T-cell (primary cell): ENCODE measurements at regions not wholly inside any gene's neighbourhood (a gene's known extent, or its start where the extent isn't known, plus 50 kb on each side); places are given as distances from the start of the nearest gene placed in this dataset.

ENCODE experiments used
- ATAC-seq, 4 experiments: fragments of 200-7000 bp in 3 of 4; fragments of 150-1000 bp in 1 of 4; cut with Tn5 transposase; replicated peaks in 1 of 4; 1 replicate in 3 of 4; 2 replicates in 1 of 4; pipeline ENCODE4 v1.10.0; 2021; ENCODE audit warnings: moderate library complexity in 3 of 4, mild to moderate bottlenecking in 2 of 4, moderate number of reproducible peaks in 1 of 4
- CTCF ChIA-PET, 2 donors: fragments of 300-600 bp; sonication (Branson Sonifier 250); formaldehyde crosslinking; loops; one replicate each; lab custom pipeline; 2022; ENCODE audit warnings: antibody characterized with exemption in 2 of 2; lab: Charles Lee
- POLR2A ChIA-PET, 2 donors: fragments of 300-600 bp; sonication (Branson Sonifier 250); formaldehyde crosslinking; loops; one replicate each; lab custom pipeline; 2022; ENCODE audit warnings: antibody characterized with exemption in 2 of 2; lab: Charles Lee
- DNase-seq, 35 experiments: peaks; one replicate each; pipeline versions ENCODE4 v3.0.0 to v3.0.0-alpha.2; 2013 to 2023
- H3K27ac ChIP-seq: one replicate; pipeline ENCODE4 v1.5.1; 2013; ENCODE audit warnings: low read length
- H3K27me3 ChIP-seq, 2 experiments: replicated peaks in 1 of 2; 1 replicate in 1 of 2; 2 replicates in 1 of 2; pipeline versions ENCODE4 v1.6.1 to v1.7.0; 2013; ENCODE audit warnings: low read length in 1 of 2, mixed read lengths in 1 of 2; ENCODE audit not compliant: control insufficient read depth in 2 of 2, insufficient read depth in 2 of 2; ENCODE audit errors: extremely low read depth in 1 of 2
- H3K36me3 ChIP-seq, 2 donors: 1 replicate in 1 of 2; 2 replicates in 1 of 2; pipeline versions ENCODE4 v1.6.1 to v1.7.0; 2013; ENCODE audit warnings: low read length in 1 of 2; ENCODE audit not compliant: control insufficient read depth in 2 of 2, insufficient read depth in 1 of 2; ENCODE audit errors: extremely low read depth in 1 of 2
- H3K4me1 ChIP-seq, 2 experiments: 1 replicate in 1 of 2; 2 replicates in 1 of 2; pipeline versions ENCODE4 v1.6.1 to v1.7.0; 2013; ENCODE audit warnings: low read length in 2 of 2, mixed read lengths in 1 of 2; ENCODE audit not compliant: insufficient read depth in 2 of 2, control insufficient read depth in 1 of 2; ENCODE audit errors: extremely low read depth in 1 of 2
- H3K4me3 ChIP-seq, 2 donors: 1 replicate in 1 of 2; 2 replicates in 1 of 2; pipeline versions ENCODE4 v1.5.1 to v1.7.0; 2013; ENCODE audit warnings: mild to moderate bottlenecking in 2 of 2, low read length in 1 of 2, moderate library complexity in 1 of 2; ENCODE audit not compliant: control insufficient read depth in 1 of 2; ENCODE audit errors: extremely low read depth in 1 of 2
- H3K9me3 ChIP-seq: 2 replicates; pipeline ENCODE4 v1.7.0; 2013
- H3K27ac Mint-ChIP-seq, 2 donors: one replicate each; pipeline ENCODE4 v1.8.0; 2020 to 2021; ENCODE audit warnings: mild to moderate bottlenecking in 2 of 2, mixed read lengths in 2 of 2
- H3K27me3 Mint-ChIP-seq, 2 donors: one replicate each; pipeline ENCODE4 v1.8.0; 2021 to 2022; ENCODE audit warnings: mixed read lengths in 2 of 2
- H3K36me3 Mint-ChIP-seq: one replicate; pipeline ENCODE4 v1.8.0; 2021; ENCODE audit warnings: mixed read lengths
- H3K4me1 Mint-ChIP-seq, 3 donors: one replicate each; pipeline ENCODE4 v1.8.0; 2020 to 2022; ENCODE audit warnings: mixed read lengths in 3 of 3, mild to moderate bottlenecking in 1 of 3
- H3K4me3 Mint-ChIP-seq, 3 donors: one replicate each; pipeline ENCODE4 v1.8.0; 2020 to 2022; ENCODE audit warnings: mild to moderate bottlenecking in 3 of 3, mixed read lengths in 3 of 3, moderate library complexity in 3 of 3
- H3K9me3 Mint-ChIP-seq, 3 donors: one replicate each; pipeline ENCODE4 v1.8.0; 2020 to 2022; ENCODE audit warnings: mixed read lengths in 3 of 3
- WGBS: methylation state at CpG from one replicate; pipeline ENCODE4 v1.1.5; 2013; ENCODE audit warnings: missing lambda C conversion rate; ENCODE audit not compliant: insufficient coverage; 5-methylcytosine and 5-hydroxymethylcytosine counted together

- CTCF ChIA-PET: no interaction called here
- DNase-seq (no peak), ATAC-seq (no peak)
- Histone ChIP-seq H3K36me3 (peaks cover 25% of the 10 kb centered on the region in 2 donors), H3K4me1 (peaks cover 2 to 26% of the 10 kb centered on the region in 2 experiments), H3K9me3 (no peaks in the 10 kb centered on the region), H3K27me3 (no peaks in the 10 kb centered on the region), H3K4me3 (no peak overlapping the region), H3K27ac (no peak overlapping the region)
- 97% methylated on average over 14 of the region's 17 CpGs for WGBS
- H3K36me3 Mint-ChIP-seq: peaks cover 9% of the 10 kb centered on the region
- H3K27me3 Mint-ChIP-seq: no peaks in the 10 kb centered on the region
- no peak overlapping the region for H3K4me3 Mint-ChIP-seq
- POLR2A ChIA-PET: no interaction called here
- no peak overlapping the region for H3K27ac Mint-ChIP-seq
- H3K9me3 Mint-ChIP-seq: no peaks in the 10 kb centered on the region
- H3K4me1 Mint-ChIP-seq: peaks cover 27 to 31% (median 30%) of the 10 kb centered on the region in 3 donors
These were observed 76.7 kb downstream of the NCOR2 start for GRCh38 chr12:124490584-124491305.

GRCh38 chr12:124489915-124490583 lies 77.4 kb downstream of the NCOR2 start:
- H3K27ac Mint-ChIP-seq: no peak overlapping the region
- no peak for ATAC-seq
- DNase-seq: no peak
- H3K27me3 Mint-ChIP-seq: no peaks in the 10 kb centered on the region
- Histone ChIP-seq H3K27me3 (no peaks in the 10 kb centered on the region), H3K27ac (no peak overlapping the region), H3K9me3 (no peaks in the 10 kb centered on the region), H3K4me3 (no peak overlapping the region), H3K4me1 (peaks cover 2 to 19% of the 10 kb centered on the region in 2 experiments), H3K36me3 (peaks cover 23 to 26% of the 10 kb centered on the region in 2 donors)
- H3K4me1 Mint-ChIP-seq: peaks cover 21 to 25% (median 23%) of the 10 kb centered on the region in 3 donors
- peaks cover 11% of the 10 kb centered on the region for H3K36me3 Mint-ChIP-seq
- WGBS: 94% methylated on average over 5 of the region's 9 CpGs
- ChIA-PET CTCF (no interaction called here), POLR2A (no interaction called here)
- H3K4me3 Mint-ChIP-seq: no peak overlapping the region
- H3K9me3 Mint-ChIP-seq: no peaks in the 10 kb centered on the region

- no peak overlapping the region for H3K27ac Mint-ChIP-seq
- H3K36me3 Mint-ChIP-seq: peaks cover 17% of the 10 kb centered on the region
- peaks cover 18 to 24% of the 10 kb centered on the region in 2 donors for H3K36me3 ChIP-seq
These were observed 78.2 kb downstream of the NCOR2 start for GRCh38 chr12:124489220-124489619.

GRCh38 chr12:124488520-124488919 lies 78.9 kb downstream of the NCOR2 start:
- Mint-ChIP-seq H3K9me3 (no peaks in the 10 kb centered on the region), H3K36me3 (peaks cover 23% of the 10 kb centered on the region), H3K27ac (peak overlapping the region in 1 of 2 donors; percentile 72), H3K4me1 (peaks cover 9 to 17% (median 15%) of the 10 kb centered on the region in 3 donors), H3K27me3 (no peaks in the 10 kb centered on the region), H3K4me3 (no peak overlapping the region)
- Histone ChIP-seq H3K27ac (no peak overlapping the region), H3K27me3 (no peaks in the 10 kb centered on the region), H3K36me3 (peaks cover 25 to 26% of the 10 kb centered on the region in 2 donors), H3K4me1 (peaks cover 0 to 8% of the 10 kb centered on the region in 2 experiments), H3K9me3 (no peaks in the 10 kb centered on the region), H3K4me3 (no peak overlapping the region)
- 90% methylated on average over 7 of the region's 10 CpGs for WGBS
- ChIA-PET CTCF (no interaction called here), POLR2A (no interaction called here)
- ATAC-seq: no peak
- no peak for DNase-seq

More at GRCh38 chr12:124489220-124489619, 78.2 kb downstream of the NCOR2 start:
- H3K9me3 ChIP-seq: no peaks in the 10 kb centered on the region
- ATAC-seq (no peak), DNase-seq (no peak)
- H3K4me3 ChIP-seq: no peak overlapping the region
- no peaks in the 10 kb centered on the region for H3K9me3 Mint-ChIP-seq
- ChIA-PET CTCF (no interaction called here), POLR2A (no interaction called here)
- no peak overlapping the region for H3K4me3 Mint-ChIP-seq
- no peak overlapping the region for H3K27ac ChIP-seq
- no peaks in the 10 kb centered on the region for H3K27me3 ChIP-seq
- no peaks in the 10 kb centered on the region for H3K27me3 Mint-ChIP-seq
- peaks cover 14 to 18% (median 18%) of the 10 kb centered on the region in 3 donors for H3K4me1 Mint-ChIP-seq
- H3K4me1 ChIP-seq: peaks cover 2 to 15% of the 10 kb centered on the region in 2 experiments
- WGBS: 93% methylated on average over 2 of the region's 6 CpGs

GRCh38 chr12:124487834-124488165 lies 79.6 kb downstream of the NCOR2 start:
- peaks cover 20% of the 10 kb centered on the region for H3K36me3 Mint-ChIP-seq
- H3K4me1 Mint-ChIP-seq: peaks cover 8 to 13% (median 13%) of the 10 kb centered on the region in 3 donors
- H3K4me3 Mint-ChIP-seq: no peak overlapping the region
- ATAC-seq (no peak), DNase-seq (no peak)
- H3K4me1 ChIP-seq: peaks cover 0 to 8% of the 10 kb centered on the region in 2 experiments
- no peaks in the 10 kb centered on the region for H3K9me3 Mint-ChIP-seq
- H3K27ac ChIP-seq: no peak overlapping the region
- ChIA-PET POLR2A (no interaction called here), CTCF (no interaction called here)
- no peak overlapping the region for H3K4me3 ChIP-seq
- H3K27me3 Mint-ChIP-seq: no peaks in the 10 kb centered on the region
- H3K27ac Mint-ChIP-seq: peak overlapping the region in 1 of 2 donors; percentile 17
- WGBS: no CpG with 5 or more reads among the region's 3 CpGs
- no peaks in the 10 kb centered on the region for H3K27me3 ChIP-seq
- H3K36me3 ChIP-seq: peaks cover 25 to 26% of the 10 kb centered on the region in 2 donors
- no peaks in the 10 kb centered on the region for H3K9me3 ChIP-seq

- ChIA-PET CTCF (no interaction called here), POLR2A (no interaction called here)
- Histone ChIP-seq H3K4me1 (peaks cover 0 to 8% of the 10 kb centered on the region in 2 experiments), H3K9me3 (no peaks in the 10 kb centered on the region), H3K27ac (no peak overlapping the region), H3K36me3 (peaks cover 22 to 26% of the 10 kb centered on the region in 2 donors), H3K27me3 (no peaks in the 10 kb centered on the region), H3K4me3 (no peak overlapping the region)
- Mint-ChIP-seq H3K27me3 (no peaks in the 10 kb centered on the region), H3K9me3 (no peaks in the 10 kb centered on the region), H3K4me1 (peaks cover 6 to 13% (median 13%) of the 10 kb centered on the region in 3 donors), H3K36me3 (peaks cover 20% of the 10 kb centered on the region), H3K4me3 (no peak overlapping the region), H3K27ac (no peak overlapping the region)
- ATAC-seq (no peak), DNase-seq (no peak)
- 96% methylated on average over 16 of the region's 27 CpGs for whole genome bisulfite sequencing
These were observed 80.2 kb downstream of the NCOR2 start for GRCh38 chr12:124487066-124487833.
